ENCODE measurements at regions not wholly inside any gene's neighbourhood (a gene's known extent, or its start where the extent isn't known, plus 50 kb on each side); places are given as distances from the start of the nearest gene placed in this dataset.
"Not testable (repeated sequence)": the region's sequence is repeated elsewhere in the genome, so short reads cannot be mapped to it uniquely, and the experiment has no call there.

DNA sequence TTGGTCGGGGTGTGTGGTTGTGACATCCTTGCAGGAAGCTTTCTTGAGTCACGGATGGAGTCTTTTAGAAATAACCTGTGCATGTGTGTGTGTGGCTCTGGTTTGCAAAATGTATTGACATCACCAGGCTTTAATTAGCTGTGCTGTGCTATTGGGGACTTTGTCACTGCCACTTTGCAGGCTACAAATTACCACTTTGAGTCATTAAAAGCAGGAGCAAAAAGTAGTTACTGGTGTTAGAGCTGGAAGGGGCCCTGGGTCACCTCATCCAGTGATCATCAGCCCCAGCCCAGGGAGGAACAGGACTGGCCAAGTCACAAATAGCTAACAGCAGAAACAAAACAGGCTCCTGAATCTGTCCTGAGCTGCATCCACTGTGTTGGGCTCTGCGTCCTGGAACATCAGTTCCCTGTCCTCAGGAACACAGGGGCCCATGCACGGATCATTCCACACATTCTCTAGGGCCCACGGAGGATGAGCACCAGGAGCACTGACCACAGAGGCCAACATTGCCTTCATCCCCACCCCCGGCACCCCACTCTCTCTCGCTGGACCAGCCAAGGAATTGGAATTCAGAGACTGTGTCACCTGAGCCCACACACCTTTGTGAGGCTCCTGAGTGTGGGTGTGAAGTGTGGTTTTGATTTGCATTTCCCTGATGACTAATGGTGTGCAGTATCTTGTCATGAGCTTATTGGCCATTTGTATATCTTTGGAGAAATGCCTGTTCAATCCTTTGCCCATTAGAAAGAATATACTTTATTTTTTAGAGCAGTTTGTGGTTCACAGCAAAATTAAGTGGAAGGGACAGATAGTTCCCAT is 280.1 kb upstream of the C1orf174 start:
- no peaks in the 10 kb centered on the region for H3K9me3 ChIP-seq (ENCODE audit: control insufficient read depth, insufficient read depth, low read length)
- no peaks in the 10 kb centered on the region for H3K27me3 ChIP-seq (ENCODE audit: control insufficient read depth, insufficient read depth, low read length)
- H3K36me3 ChIP-seq (ENCODE audit: control insufficient read depth, insufficient read depth, low read length) = no peaks in the 10 kb centered on the region
- H3K4me3 ChIP-seq (ENCODE audit: low read depth, low read length) = no peak overlapping the region
- H3K4me1 ChIP-seq (ENCODE audit: control insufficient read depth, insufficient read depth, low read length) = no peaks in the 10 kb centered on the region
- no peak overlapping the region for H3K9ac ChIP-seq (ENCODE audit: low read depth, low read length)

DNA sequence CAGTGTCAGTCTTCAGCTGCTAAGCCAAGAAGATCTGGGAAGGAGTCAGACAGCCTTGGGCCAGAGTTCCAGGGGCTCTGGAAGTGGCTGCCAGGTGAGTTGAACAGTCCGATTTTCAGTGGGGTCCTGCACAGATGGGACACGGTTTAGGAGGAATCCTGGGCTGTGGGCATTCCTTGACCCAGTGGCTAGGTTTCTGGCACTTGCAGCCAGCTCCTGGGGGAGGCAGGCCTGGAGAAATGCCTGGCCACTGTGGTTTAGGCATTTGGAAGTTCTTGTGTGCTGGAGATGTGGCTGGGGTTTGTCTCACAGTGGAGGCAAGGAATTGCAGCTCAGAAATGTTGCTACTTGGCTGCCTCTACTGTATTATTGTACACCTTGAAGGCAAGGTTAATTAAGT is 286.4 kb upstream of the C1orf174 start:
- not testable (repeated sequence) for H3K36me3 ChIP-seq (ENCODE audit: control insufficient read depth, insufficient read depth, low read length); H3K9me3 ChIP-seq (ENCODE audit: control insufficient read depth, insufficient read depth, low read length); H3K9ac ChIP-seq (ENCODE audit: low read depth, low read length); H3K27me3 ChIP-seq (ENCODE audit: control insufficient read depth, insufficient read depth, low read length); H3K4me3 ChIP-seq (ENCODE audit: low read depth, low read length); H3K4me1 ChIP-seq (ENCODE audit: control insufficient read depth, insufficient read depth, low read length)

DNA sequence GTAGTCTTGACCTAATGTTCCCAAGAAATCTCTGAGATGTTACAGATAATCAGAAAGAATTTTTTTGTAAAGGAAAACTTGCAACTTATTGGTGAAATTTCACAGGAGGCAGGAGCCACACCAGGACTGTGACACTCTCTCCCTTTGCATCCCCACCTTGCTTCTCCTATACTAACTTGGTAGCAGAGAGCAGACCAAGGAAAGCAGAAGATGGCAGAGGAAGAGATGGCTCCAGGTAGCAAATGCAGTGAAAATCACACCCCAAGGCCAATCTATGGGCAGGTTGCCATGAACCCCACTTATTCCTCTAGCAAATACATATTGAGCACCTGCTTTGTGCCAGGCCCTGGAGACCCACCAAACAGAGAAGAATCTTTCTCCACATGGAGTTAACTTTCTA is 303.4 kb upstream of the C1orf174 start:
- H3K9me3 ChIP-seq (ENCODE audit: control insufficient read depth, insufficient read depth, low read length) = peaks cover 7% of the 10 kb centered on the region

DNA sequence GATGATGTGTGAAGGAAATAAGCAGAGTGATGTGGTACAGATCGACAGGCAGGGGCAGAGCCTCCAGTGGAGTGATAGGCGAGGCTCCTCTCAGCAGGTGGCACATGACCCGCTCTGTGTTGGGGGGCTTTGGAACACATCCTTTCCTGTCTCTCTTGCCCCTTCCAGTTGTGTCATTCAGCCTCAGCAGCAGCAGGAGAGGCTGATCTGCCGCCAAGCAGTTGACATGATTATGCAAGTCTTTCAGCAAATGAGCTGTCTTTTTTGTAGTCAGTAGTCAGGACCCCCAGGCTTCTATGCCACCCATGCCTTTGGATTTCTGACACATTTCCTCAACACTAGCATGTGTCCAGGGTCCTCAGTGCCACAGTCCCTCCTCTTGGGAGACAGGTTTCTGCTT is 307.1 kb upstream of the C1orf174 start:
- Histone ChIP-seq H3K4me3 (ENCODE audit: low read depth, low read length) (no peak overlapping the region), H3K4me1 (ENCODE audit: control insufficient read depth, insufficient read depth, low read length) (no peaks in the 10 kb centered on the region), H3K27me3 (ENCODE audit: control insufficient read depth, insufficient read depth, low read length) (no peaks in the 10 kb centered on the region), H3K9me3 (ENCODE audit: control insufficient read depth, insufficient read depth, low read length) (peaks cover 4% of the 10 kb centered on the region), H3K36me3 (ENCODE audit: control insufficient read depth, insufficient read depth, low read length) (no peaks in the 10 kb centered on the region), H3K9ac (ENCODE audit: low read depth, low read length) (no peak overlapping the region)

More for the DNA sequence above, 303.4 kb upstream of the C1orf174 start:
- no peaks in the 10 kb centered on the region for H3K27me3 ChIP-seq (ENCODE audit: control insufficient read depth, insufficient read depth, low read length)
- H3K9ac ChIP-seq (ENCODE audit: low read depth, low read length) = no peak overlapping the region
- H3K4me1 ChIP-seq (ENCODE audit: control insufficient read depth, insufficient read depth, low read length) = no peaks in the 10 kb centered on the region
- H3K4me3 ChIP-seq (ENCODE audit: low read depth, low read length) = no peak overlapping the region
- no peaks in the 10 kb centered on the region for H3K36me3 ChIP-seq (ENCODE audit: control insufficient read depth, insufficient read depth, low read length)

DNA sequence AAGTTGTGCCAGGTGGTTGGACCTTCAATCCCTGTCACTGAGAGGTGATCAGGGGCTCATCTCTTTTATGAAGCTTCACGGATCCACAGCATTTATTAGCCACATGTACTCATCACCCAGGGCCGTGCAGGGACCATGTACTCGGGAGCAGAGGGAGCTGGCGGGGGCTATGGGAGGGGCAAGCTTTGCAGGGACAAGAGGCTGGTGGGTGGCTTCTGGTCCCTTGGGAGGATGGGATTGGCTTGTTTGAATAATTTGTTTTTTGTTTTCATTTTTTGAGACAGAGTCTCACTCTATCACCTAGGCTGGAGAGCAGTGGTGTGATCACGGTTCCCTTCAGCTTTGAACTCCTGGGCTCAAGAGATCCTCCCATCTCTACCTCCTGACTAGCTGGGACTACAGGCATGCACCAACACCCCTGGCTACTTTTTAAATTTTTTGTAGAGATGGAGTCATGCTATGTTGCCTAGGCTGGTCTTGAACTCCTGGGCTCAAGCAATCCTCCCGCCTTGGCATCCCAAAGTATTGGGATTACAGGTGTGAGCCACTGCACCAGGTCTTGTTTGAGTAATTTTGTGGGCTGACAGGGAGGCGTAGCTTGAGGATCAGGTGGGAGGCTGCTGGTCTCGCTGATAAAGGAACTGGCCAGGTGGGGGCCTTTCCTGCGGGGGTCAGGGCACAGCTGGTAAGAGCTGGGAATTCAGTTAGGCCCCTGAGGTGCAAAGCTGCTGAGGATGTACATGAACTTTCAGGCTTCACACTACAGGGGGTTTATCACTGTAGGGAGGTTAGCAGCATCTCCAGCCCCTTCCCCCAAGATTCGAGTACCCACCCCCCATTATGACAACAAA is 308.0 kb upstream of the C1orf174 start:
- no peaks in the 10 kb centered on the region for H3K36me3 ChIP-seq (ENCODE audit: control insufficient read depth, insufficient read depth, low read length)
- no peak overlapping the region for H3K9ac ChIP-seq (ENCODE audit: low read depth, low read length)
- no peak overlapping the region for H3K4me3 ChIP-seq (ENCODE audit: low read depth, low read length)
- H3K27me3 ChIP-seq (ENCODE audit: control insufficient read depth, insufficient read depth, low read length) = no peaks in the 10 kb centered on the region
- peaks cover 4% of the 10 kb centered on the region for H3K9me3 ChIP-seq (ENCODE audit: control insufficient read depth, insufficient read depth, low read length)
- no peaks in the 10 kb centered on the region for H3K4me1 ChIP-seq (ENCODE audit: control insufficient read depth, insufficient read depth, low read length)

DNA sequence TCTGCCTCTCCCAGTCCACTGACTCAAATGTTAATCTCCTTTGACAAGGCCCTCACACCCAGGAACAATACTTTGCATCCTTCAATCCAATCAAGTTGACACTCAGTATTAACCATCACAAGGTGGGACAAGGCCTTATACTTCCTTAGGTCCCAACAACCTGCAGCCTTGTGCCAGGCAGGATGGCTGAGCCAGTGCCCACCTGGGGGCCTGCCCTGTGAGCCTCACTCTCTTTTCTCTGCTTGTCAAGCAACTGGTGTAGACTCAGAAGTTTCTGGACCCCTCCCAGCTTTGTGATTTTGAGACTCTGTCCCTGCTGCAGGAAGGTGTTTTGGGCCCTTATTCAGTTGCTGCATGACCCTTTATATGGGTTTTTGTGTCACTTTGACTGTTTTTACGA is 310.0 kb upstream of the C1orf174 start:
- Histone ChIP-seq H3K36me3 (ENCODE audit: control insufficient read depth, insufficient read depth, low read length) (no peaks in the 10 kb centered on the region), H3K9me3 (ENCODE audit: control insufficient read depth, insufficient read depth, low read length) (peaks cover 4% of the 10 kb centered on the region), H3K4me3 (ENCODE audit: low read depth, low read length) (no peak overlapping the region), H3K4me1 (ENCODE audit: control insufficient read depth, insufficient read depth, low read length) (no peaks in the 10 kb centered on the region), H3K27me3 (ENCODE audit: control insufficient read depth, insufficient read depth, low read length) (no peaks in the 10 kb centered on the region), H3K9ac (ENCODE audit: low read depth, low read length) (no peak overlapping the region)

DNA sequence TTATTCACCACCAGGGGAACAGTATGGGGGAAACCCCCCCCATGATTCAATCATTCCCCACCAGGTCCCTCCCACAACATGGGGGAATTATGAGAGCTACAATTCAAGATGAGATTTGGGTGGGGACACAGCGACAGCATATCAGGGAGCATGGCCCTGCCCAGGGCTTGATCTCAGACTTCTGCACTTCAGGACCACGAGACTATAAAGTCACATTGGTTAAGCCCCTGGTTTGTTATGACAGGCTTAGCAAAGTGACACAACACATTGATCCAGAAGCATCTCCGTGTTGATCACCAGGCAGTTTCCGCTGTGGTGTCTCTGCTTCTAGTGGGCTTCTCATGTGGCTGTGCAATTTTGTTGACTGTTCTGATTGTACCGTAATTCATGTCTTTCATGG is 312.7 kb upstream of the C1orf174 start:
- H3K27me3 ChIP-seq (ENCODE audit: control insufficient read depth, insufficient read depth, low read length) = no peaks in the 10 kb centered on the region
- no peaks in the 10 kb centered on the region for H3K4me1 ChIP-seq (ENCODE audit: control insufficient read depth, insufficient read depth, low read length)
- no peaks in the 10 kb centered on the region for H3K9me3 ChIP-seq (ENCODE audit: control insufficient read depth, insufficient read depth, low read length)

DNA sequence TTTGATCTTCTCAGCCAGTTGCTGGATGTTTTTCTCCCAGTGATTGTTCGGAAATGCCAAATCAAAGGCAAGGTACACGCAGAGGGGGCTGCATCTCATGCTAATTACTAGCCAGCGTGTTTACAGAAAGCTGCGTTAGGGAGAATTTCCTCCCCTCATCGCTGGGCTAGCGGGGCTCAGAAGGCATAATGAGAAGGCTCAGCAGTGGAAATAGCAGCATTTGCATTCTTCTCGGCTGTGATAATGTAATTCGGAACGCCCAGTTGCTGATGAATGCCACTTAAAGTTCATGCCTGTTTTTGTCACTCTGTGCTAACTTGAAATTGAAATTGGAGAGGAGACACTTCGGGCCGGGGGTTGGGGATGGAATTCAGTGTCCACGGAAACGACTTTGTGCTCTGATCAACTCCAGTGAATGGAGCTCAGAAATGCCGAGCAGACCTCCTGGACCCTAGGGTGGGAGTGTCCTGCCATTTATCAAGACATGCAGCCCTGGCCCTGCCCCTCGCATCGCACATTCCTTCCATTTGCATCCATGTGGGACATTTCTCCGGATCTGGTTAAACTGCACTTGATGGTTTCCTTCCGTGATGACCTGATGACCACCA is 313.4 kb upstream of the C1orf174 start:
- Histone ChIP-seq H3K4me1 (ENCODE audit: control insufficient read depth, insufficient read depth, low read length) (no peaks in the 10 kb centered on the region), H3K4me3 (ENCODE audit: low read depth, low read length) (no peak overlapping the region), H3K9me3 (ENCODE audit: control insufficient read depth, insufficient read depth, low read length) (peaks cover 4% of the 10 kb centered on the region), H3K9ac (ENCODE audit: low read depth, low read length) (no peak overlapping the region), H3K36me3 (ENCODE audit: control insufficient read depth, insufficient read depth, low read length) (no peaks in the 10 kb centered on the region), H3K27me3 (ENCODE audit: control insufficient read depth, insufficient read depth, low read length) (no peaks in the 10 kb centered on the region)

More for the DNA sequence above, 312.7 kb upstream of the C1orf174 start:
- H3K9ac ChIP-seq (ENCODE audit: low read depth, low read length) = no peak overlapping the region
- H3K4me3 ChIP-seq (ENCODE audit: low read depth, low read length) = no peak overlapping the region
- H3K36me3 ChIP-seq (ENCODE audit: control insufficient read depth, insufficient read depth, low read length) = no peaks in the 10 kb centered on the region

DNA sequence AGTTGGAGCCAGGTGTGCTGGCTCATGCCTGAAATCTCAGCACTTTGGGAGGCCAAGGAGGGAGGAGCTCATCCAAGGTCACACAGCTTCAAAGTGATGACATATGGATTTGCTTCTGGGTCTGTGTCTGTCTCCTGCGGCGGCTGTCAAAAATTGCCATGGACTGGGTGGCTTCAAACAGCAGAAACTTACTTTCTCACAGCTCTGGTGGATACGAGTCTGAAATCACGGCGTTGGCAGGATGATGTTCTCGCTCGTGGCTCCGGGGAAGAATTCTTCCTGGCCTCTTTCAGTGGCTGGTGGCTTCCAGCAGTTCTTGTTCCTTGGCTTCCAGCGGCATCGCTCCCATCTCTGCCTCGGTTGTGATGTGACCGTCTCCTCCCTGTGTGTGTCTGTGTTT is 314.8 kb upstream of the C1orf174 start:
- H3K27me3 ChIP-seq (ENCODE audit: control insufficient read depth, insufficient read depth, low read length) = no peaks in the 10 kb centered on the region

DNA sequence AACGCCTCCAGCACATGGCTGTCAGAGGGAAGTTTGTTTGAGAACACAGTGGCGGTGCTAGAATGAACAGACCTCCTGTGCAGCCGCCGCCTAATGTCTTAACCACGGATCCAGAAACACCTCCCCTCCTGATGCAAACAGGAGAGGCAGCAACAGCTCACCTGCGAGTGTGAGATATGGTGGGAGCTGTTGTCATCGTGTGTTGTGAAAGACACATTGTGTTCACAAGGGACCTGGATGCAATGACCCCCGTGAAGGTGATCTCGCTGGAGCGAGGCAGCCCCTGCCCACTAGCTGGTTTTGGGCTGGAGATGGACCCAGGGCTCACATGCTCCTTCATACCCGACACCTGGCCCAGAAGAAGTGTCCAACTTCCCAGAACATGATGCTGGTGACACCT is 315.3 kb upstream of the C1orf174 start:
- Histone ChIP-seq H3K4me3 (ENCODE audit: low read depth, low read length) (no peak overlapping the region), H3K9me3 (ENCODE audit: control insufficient read depth, insufficient read depth, low read length) (peaks cover 6% of the 10 kb centered on the region), H3K9ac (ENCODE audit: low read depth, low read length) (no peak overlapping the region), H3K36me3 (ENCODE audit: control insufficient read depth, insufficient read depth, low read length) (no peaks in the 10 kb centered on the region), H3K4me1 (ENCODE audit: control insufficient read depth, insufficient read depth, low read length) (no peaks in the 10 kb centered on the region), H3K27me3 (ENCODE audit: control insufficient read depth, insufficient read depth, low read length) (no peaks in the 10 kb centered on the region)

More for the DNA sequence above, 314.8 kb upstream of the C1orf174 start:
- Histone ChIP-seq H3K4me1 (ENCODE audit: control insufficient read depth, insufficient read depth, low read length) (no peaks in the 10 kb centered on the region), H3K36me3 (ENCODE audit: control insufficient read depth, insufficient read depth, low read length) (no peaks in the 10 kb centered on the region), H3K9ac (ENCODE audit: low read depth, low read length) (no peak overlapping the region), H3K4me3 (ENCODE audit: low read depth, low read length) (no peak overlapping the region), H3K9me3 (ENCODE audit: control insufficient read depth, insufficient read depth, low read length) (peaks cover 6% of the 10 kb centered on the region)

DNA sequence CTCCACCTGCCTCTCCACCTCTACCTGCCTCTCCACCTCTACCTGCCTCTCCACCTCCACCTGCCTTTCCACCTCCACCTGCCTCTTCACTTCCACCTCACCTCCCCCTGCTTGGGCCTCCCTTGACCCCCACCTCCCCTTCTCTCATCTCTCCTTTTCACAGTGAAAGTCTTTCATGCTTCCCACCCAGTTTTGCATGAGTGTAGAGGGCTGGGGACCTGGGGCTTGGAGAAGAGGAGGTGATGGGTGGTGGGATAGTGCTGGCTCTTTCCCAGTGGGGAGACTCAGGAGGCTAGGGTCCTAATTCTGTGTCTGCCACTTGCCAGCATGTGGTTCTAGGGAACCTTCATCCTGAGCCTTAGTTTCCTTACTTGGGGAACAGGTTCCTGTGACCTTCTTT is 316.2 kb upstream of the C1orf174 start:
- Histone ChIP-seq H3K4me1 (ENCODE audit: control insufficient read depth, insufficient read depth, low read length) (no peaks in the 10 kb centered on the region), H3K4me3 (ENCODE audit: low read depth, low read length) (no peak overlapping the region), H3K9me3 (ENCODE audit: control insufficient read depth, insufficient read depth, low read length) (peaks cover 6% of the 10 kb centered on the region), H3K36me3 (ENCODE audit: control insufficient read depth, insufficient read depth, low read length) (no peaks in the 10 kb centered on the region), H3K9ac (ENCODE audit: low read depth, low read length) (no peak overlapping the region), H3K27me3 (ENCODE audit: control insufficient read depth, insufficient read depth, low read length) (no peaks in the 10 kb centered on the region)
